ENCODE measurements at regions not wholly inside any gene's neighbourhood (a gene's known extent, or its start where the extent isn't known, plus 50 kb on each side); places are given as distances from the start of the nearest gene placed in this dataset.

- TF ChIP-seq CTCF (optimal IDR thresholded peaks at IDR 0.05 in 1 of 3, IDR thresholded peaks at IDR 0.05 in 1 of 3, conservative IDR thresholded peaks at IDR 0.05 in 1 of 3; ENCODE audit: extremely low read depth in 1 of 3, insufficient read depth in 2 of 3, low read length in 3 of 3) (no peak), EZH2 (IDR thresholded peaks at IDR 0.05; ENCODE audit: low read length) (no peak)
Measured at GRCh38 chr2:45301307-45302277, 292.3 kb upstream of the SIX2 start.

Measured in keratinocyte (primary cell).